COLO829 (cell line): ENCODE measurements at regions not wholly inside any gene's neighbourhood (a gene's known extent, or its start where the extent isn't known, plus 50 kb on each side); places are given as distances from the start of the nearest gene placed in this dataset.

Source experiments
- DNase-seq: peaks from one replicate; pipeline ENCODE4 v3.0.0; 2012; ENCODE audit warnings: low spot score

- no peak for DNase-seq
These were observed 77.6 kb downstream of the RIPK4 start for GRCh38 chr21:41689289-41689583.

- DNase-seq, result no peak
These were observed 79.2 kb downstream of the RIPK4 start for GRCh38 chr21:41687633-41688032.

- no peak for DNase-seq
These were observed 80.2 kb downstream of the RIPK4 start for GRCh38 chr21:41686664-41687063.

DNA sequence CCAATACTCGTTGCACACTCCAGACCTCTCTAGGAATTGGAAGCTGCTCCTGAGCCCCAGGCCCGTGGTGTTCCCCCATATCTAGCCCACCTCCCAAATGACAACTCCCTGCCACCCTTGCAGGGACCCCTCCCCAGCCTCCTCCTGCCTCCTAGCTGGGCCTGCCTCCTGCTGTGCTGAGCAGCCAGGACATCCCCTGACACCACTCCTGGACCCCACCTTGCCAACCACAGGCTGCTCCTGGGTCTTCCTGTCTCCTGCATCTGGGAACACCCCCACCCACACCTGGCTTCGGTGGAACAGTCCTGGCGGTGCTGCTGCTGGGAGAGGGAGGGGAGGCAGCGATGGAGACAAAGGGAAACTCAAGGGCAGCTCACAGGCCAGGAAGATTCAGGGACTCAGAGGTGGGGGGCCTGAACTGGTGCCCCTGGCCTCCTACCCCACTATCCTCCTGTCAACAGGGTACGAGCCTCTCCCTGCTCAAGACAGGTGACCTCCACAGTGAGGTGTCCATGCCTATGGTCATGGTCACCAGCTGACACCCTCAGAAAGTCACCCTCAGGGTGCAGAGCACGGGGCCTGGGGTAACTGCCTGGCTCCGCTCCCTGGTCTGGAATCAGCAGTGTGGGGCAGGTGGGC lies 81.2 kb downstream of the RIPK4 start:
- DNase-seq, result no peak

GRCh38 chr21:41684381-41685245 lies 82.2 kb downstream of the RIPK4 start:
- DNase-seq, result no peak

- no peak for DNase-seq
These were observed 83.0 kb downstream of the RIPK4 start for GRCh38 chr21:41683815-41684214.

- no peak for DNase-seq
These were observed 84.1 kb downstream of the RIPK4 start for GRCh38 chr21:41682719-41683179.

DNA sequence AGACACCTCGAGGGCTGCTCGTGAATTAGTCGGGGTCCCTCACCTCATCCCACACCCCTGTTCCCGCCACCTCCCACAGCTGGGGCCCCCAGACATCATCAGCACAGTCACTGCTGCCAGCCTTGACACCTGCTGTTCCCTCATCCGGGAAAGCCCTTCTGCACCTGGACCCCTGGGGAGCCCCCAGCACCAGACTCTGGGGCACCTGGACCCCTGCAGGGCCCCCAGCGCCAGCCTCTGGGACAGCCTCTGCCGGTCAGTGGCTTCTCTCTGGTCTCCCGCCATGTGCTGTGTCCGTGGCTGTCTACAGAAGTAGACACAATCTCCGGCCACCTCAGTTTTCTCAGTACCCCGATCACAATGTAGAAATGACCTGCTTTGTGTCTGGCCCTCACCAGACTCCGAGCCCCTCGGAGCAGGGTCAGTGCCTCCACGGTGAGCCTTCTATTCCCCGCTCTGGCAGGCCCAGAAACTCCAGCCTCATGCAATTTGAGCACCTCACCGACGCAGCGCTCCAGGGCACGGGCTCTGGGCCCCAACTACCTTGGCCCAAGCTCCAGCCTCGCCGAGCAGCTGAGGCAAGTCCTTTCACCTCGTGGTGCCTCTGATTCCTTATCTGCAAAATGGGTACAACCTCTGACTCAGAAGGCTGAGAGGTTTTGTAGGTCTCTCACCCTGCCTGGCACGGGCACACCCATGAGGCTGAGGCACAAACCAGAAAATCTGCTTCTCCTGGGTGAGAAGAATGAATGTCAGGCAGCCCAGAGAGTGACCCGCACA lies 84.7 kb downstream of the RIPK4 start:
- DNase-seq, result no peak

- no peak for DNase-seq
These were observed 85.5 kb downstream of the RIPK4 start for GRCh38 chr21:41681348-41681801.

- no peak for DNase-seq
These were observed 86.2 kb downstream of the RIPK4 start for GRCh38 chr21:41680444-41681347.

- DNase-seq, result peak; percentile 94
These were observed 87.9 kb downstream of the RIPK4 start for GRCh38 chr21:41678924-41679318.

- DNase-seq, result no peak
These were observed 88.6 kb downstream of the RIPK4 start for GRCh38 chr21:41678016-41678923.

DNA sequence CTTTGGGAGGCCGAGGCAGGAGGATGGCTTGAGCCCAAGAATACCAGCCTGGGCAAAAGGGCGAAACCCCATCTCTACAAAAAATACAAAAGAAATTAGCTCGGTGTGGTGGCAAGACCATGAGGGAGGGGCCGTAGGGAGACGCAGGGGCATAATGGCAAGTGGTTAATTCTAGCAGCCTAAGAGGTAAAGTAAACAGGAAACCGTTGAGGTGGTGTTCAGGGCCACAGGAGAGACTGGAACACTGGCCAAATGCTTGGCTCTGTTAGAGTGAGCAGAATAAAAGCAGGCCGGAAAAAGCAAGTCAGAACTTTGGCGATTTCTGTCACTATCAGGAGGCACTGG lies 89.2 kb downstream of the RIPK4 start:
- DNase-seq, result no peak

DNA sequence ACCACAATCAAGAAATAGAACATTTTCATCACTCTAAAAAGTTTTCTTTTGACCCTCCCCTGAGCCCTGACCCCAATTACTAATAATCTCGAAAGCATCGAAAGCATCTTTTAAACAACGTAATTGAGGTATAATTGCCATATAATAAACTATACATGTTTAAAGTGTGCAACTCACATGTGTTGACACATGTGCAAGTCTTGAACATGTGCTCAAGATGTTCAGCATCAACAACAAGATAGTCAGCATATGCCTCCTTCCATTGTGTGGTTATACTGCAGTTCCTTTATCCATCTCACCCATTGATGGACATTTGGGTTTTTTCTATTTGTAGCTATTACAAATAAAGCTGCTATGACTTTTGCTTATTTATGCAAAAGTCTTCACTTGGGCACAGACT lies 90.7 kb downstream of the RIPK4 start:
- DNase-seq, result no peak

GRCh38 chr21:41675574-41675973 lies 91.3 kb downstream of the RIPK4 start:
- no peak for DNase-seq

DNA sequence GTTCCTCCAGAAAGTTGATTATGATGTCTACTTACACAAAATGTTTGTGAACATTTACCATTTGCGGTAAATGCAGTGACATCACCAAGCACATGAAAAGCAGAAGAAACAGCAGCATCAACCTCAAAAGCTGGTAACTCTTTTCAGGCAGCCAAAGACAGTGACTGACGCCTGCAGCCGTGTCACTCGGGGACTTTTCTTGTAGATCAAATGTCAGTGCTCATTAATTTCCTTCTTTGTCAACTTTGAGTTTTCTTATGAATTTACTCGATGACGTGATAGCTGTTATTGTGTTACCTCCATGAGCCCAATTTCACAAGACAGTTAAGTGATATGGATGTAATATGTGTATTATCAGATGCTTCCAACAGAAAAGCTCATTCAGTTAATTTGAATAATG lies 92.5 kb downstream of the RIPK4 start:
- no peak for DNase-seq

DNA sequence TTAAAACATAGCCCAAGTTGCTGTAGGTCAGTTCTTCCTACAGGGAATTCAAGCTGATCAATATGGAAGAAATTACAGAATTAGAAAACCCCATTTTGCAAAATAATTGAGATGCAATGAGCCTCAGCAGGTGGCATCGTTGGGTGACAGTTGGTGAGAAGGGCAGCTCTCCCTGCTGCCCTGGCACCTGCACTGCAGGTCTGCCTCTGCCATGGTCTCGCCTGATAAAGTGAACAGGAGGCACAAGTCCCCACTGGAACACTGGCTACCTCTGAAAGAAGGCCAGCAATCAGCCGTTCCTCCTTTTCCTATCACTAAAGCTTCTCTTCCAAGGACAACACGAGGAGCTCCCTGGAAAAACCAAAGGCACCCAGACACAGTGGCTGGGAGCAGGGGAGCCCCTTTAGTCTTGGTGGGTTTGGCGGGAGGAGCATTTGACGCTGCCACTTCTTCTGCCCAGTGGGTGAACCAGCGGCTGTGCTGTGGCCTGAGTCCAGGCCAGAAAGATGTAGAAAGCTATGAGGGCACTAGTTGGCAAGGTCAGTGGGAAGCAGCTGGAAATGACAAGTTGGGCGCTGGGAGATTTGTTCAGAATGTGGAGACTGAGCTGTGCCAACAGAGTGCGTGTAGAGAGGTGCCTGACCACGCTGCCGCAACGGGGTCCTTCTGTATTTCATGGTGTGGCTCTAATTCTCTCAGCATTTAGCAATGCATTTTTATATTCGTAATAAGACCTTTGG lies 93.1 kb downstream of the RIPK4 start:
- no peak for DNase-seq

DNA sequence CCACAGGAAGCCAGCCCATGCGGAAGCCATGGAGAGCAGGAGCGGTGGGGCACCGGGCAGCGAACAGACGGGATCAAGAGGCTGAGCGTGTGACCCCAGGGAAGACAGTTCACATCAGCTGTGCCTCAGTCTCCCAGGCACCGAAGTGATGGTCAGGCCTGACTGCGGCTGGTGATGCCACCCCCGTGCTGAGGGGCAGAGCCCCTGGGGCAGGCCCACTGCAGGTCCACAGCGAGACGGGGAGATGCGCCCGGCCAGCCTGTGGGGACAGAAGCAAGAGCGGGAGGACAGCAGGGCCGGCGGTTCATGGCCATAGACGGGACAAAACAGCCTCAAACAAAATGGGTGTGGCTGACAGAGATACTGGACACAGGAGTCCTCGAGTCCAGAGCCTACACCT lies 93.8 kb downstream of the RIPK4 start:
- DNase-seq, result no peak

DNA sequence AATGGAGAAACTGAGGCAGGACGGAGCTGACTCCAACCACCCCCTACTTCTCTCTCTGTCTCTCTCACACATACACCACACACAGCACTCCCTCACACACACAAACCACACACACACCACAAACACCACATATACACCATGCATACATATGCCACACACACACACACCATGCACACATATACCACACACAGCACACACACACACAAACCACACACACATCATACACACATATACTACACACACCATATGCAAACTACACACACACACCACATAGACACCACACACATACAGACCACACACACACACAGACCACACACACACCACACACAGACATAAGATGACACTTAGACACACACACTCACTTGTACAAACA lies 94.3 kb downstream of the RIPK4 start:
- DNase-seq, result no peak

DNA sequence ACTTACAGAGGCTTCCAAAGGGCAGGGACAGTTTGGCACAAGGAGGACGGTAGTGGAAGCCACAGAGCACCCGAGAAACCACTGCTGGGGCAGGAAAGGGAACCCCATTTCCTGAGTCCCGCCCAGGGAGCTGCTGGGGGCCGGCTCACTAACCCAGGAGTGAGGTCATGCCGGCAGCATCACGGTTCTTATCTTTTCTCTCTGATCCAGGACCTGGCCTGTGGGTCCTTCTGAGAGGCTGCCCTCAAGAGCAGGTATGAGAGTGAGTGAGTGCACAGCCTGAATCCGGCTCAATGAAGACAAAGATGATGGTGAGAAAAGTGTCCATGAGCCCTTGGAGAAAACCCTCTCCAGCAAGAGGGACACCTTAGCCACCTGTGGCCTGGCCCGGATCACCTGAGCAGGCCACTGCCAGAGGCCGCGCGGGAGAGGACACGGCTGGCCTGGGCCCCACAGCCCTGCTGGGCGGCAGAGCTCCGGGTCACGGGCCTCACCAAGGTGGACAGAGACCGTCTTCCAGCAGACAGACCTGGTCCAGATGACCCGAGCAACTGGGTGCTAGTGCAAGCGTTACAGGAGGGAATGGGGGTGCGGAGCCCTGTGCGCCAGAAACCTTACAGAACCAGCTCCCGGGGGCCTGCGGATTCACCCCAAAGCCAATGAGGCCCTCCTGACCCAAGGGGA lies 94.9 kb downstream of the RIPK4 start:
- DNase-seq, result no peak
